ENCODE measurements at regions not wholly inside any gene's neighbourhood (a gene's known extent, or its start where the extent isn't known, plus 50 kb on each side); places are given as distances from the start of the nearest gene placed in this dataset.

DNA sequence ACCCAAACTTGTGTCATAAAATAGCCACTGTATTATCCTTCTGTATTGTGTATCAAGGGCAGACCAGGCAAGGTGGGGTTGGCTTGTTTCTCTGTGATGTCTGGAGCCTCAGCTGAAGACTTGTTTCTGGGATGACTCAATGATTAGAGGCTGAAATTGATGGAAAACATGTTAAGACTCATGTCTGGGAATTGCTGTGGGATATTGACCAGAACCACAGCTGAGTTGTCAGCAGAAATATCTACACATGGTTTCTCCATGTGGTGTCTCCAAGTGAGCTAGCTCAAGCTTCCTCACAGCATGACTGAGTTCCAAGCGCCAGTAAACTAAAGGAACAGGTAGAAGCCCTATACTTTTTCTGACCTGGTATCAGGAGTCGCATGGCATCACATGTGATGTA lies 128.5 kb upstream of the SYNDIG1 start:
- no peak for TF ChIP-seq CTCF (IDR thresholded peaks at IDR 0.05; ENCODE audit: low read depth, low read length, missing control alignments)
- no peak for DNase-seq (ENCODE audit: low read depth)
- no peak overlapping the region for H3K4me3 ChIP-seq (ENCODE audit: low read depth, low read length)

- DNase-seq (ENCODE audit: low read depth), result no peak
- TF ChIP-seq CTCF (IDR thresholded peaks at IDR 0.05; ENCODE audit: low read depth, low read length, missing control alignments), result no peak
- H3K4me3 ChIP-seq (ENCODE audit: low read depth, low read length), result no peak overlapping the region
Measured at GRCh38 chr20:24339210-24339641, 130.2 kb upstream of the SYNDIG1 start.

DNA sequence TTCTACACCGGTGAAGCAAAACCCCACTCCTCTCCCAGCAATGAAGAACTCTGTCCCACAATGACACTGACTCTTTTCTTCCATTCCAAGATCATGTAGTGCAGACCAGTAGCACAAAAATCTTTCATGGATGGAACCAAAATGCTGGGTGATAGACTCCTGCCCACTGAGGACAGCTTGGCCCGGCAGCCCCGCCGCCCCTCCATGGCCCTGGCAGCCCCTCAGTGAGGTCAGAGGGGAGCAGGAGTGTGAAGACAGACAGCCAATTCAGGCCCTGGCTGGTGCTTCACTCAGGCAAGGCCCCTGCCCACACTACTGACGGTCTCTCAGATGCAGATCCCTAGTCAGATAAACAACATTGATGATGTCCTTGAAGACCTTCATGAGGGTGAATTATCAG lies 131.9 kb upstream of the SYNDIG1 start:
- TF ChIP-seq CTCF (IDR thresholded peaks at IDR 0.05; ENCODE audit: low read depth, low read length, missing control alignments), result no peak
- DNase-seq (ENCODE audit: low read depth), result no peak
- H3K4me3 ChIP-seq (ENCODE audit: low read depth, low read length), result no peak overlapping the region

- DNase-seq (ENCODE audit: low read depth), result no peak
- TF ChIP-seq CTCF (IDR thresholded peaks at IDR 0.05; ENCODE audit: low read depth, low read length, missing control alignments), result no peak
- no peak overlapping the region for H3K4me3 ChIP-seq (ENCODE audit: low read depth, low read length)
Measured at GRCh38 chr20:24337069-24337468, 132.4 kb upstream of the SYNDIG1 start.

DNA sequence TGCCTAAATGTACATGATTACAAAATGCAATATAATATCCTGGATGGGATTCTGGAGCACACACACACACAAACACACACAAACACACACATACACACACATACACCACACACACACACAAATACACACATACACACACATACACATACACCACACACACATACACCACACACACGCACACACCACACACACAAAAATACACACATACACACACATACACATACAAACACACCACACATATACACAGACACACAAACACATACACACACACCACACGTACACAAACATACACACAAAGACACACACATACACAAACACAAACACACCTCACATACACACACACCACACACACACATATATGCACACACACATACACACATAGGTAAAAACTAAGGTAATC lies 134.6 kb upstream of the SYNDIG1 start:
- H3K4me3 ChIP-seq (ENCODE audit: low read depth, low read length), result no peak overlapping the region
- TF ChIP-seq CTCF (IDR thresholded peaks at IDR 0.05; ENCODE audit: low read depth, low read length, missing control alignments), result no peak
- DNase-seq (ENCODE audit: low read depth), result no peak

GRCh38 chr20:24332956-24333355 lies 136.5 kb upstream of the SYNDIG1 start:
- DNase-seq (ENCODE audit: low read depth), result no peak
- TF ChIP-seq CTCF (IDR thresholded peaks at IDR 0.05; ENCODE audit: low read depth, low read length, missing control alignments), result no peak
- no peak overlapping the region for H3K4me3 ChIP-seq (ENCODE audit: low read depth, low read length)

- H3K4me3 ChIP-seq (ENCODE audit: low read depth, low read length), result no peak overlapping the region
- no peak for DNase-seq (ENCODE audit: low read depth)
- no peak for TF ChIP-seq CTCF (IDR thresholded peaks at IDR 0.05; ENCODE audit: low read depth, low read length, missing control alignments)
Measured at GRCh38 chr20:24331939-24332338, 137.5 kb upstream of the SYNDIG1 start.

All from GM12864 (cell line).